ENCODE measurements at regions not wholly inside any gene's neighbourhood (a gene's known extent, or its start where the extent isn't known, plus 50 kb on each side); places are given as distances from the start of the nearest gene placed in this dataset.

GRCh38 chr1:199857108-199857507 is 170.4 kb upstream of the NR5A2 start:
- no peaks in the 10 kb centered on the region for H3K9me3 ChIP-seq (ENCODE audit: control insufficient read depth in 2 of 3, insufficient read depth in 1 of 3, low read length in 3 of 3)
- no peak overlapping the region for H3K4me3 ChIP-seq (ENCODE audit: low read length in 3 of 3)
- no peak overlapping the region for H3K9ac ChIP-seq (ENCODE audit: low read length in 3 of 3)
- no peak for TF ChIP-seq CTCF (IDR thresholded peaks at IDR 0.05; ENCODE audit: borderline replicate concordance, extremely low read depth, insufficient read depth)
- FAIRE-seq (no peak), DNase-seq (no peak)
- intact Hi-C loops (cut with DNase I): no loop called here
- H3K4me1 ChIP-seq (ENCODE audit: control insufficient read depth in 2 of 3, insufficient read depth in 2 of 3, low read depth in 1 of 3, low read length in 3 of 3): no peaks in the 10 kb centered on the region
- H3K27me3 ChIP-seq (ENCODE audit: control insufficient read depth, insufficient read depth, low read length): no peaks in the 10 kb centered on the region
- H3K36me3 ChIP-seq (ENCODE audit: control insufficient read depth in 2 of 3, insufficient read depth in 3 of 3, low read length in 3 of 3): no peaks in the 10 kb centered on the region
- no peak overlapping the region for H3K27ac ChIP-seq (ENCODE audit: low read depth in 2 of 2, low read length in 2 of 2)

- no peaks in the 10 kb centered on the region for H3K36me3 ChIP-seq (ENCODE audit: control insufficient read depth in 2 of 3, insufficient read depth in 3 of 3, low read length in 3 of 3)
- H3K27ac ChIP-seq (ENCODE audit: low read depth in 2 of 2, low read length in 2 of 2): no peak overlapping the region
- intact Hi-C loops (cut with DNase I): no loop called here
- no peak for TF ChIP-seq CTCF (IDR thresholded peaks at IDR 0.05; ENCODE audit: borderline replicate concordance, extremely low read depth, insufficient read depth)
- no peaks in the 10 kb centered on the region for H3K27me3 ChIP-seq (ENCODE audit: control insufficient read depth, insufficient read depth, low read length)
- H3K9ac ChIP-seq (ENCODE audit: low read length in 3 of 3): no peak overlapping the region
- H3K4me3 ChIP-seq (ENCODE audit: low read length in 3 of 3): no peak overlapping the region
- DNase-seq (no peak), FAIRE-seq (no peak)
- no peaks in the 10 kb centered on the region for H3K9me3 ChIP-seq (ENCODE audit: control insufficient read depth in 2 of 3, insufficient read depth in 1 of 3, low read length in 3 of 3)
- H3K4me1 ChIP-seq (ENCODE audit: control insufficient read depth in 2 of 3, insufficient read depth in 2 of 3, low read depth in 1 of 3, low read length in 3 of 3): no peaks in the 10 kb centered on the region
These were observed 170.0 kb upstream of the NR5A2 start for GRCh38 chr1:199857516-199857915.

- intact Hi-C loops (cut with DNase I): no loop called here
- no peak overlapping the region for H3K9ac ChIP-seq (ENCODE audit: low read length in 3 of 3)
- no peaks in the 10 kb centered on the region for H3K4me1 ChIP-seq (ENCODE audit: control insufficient read depth in 2 of 3, insufficient read depth in 2 of 3, low read depth in 1 of 3, low read length in 3 of 3)
- H3K27ac ChIP-seq (ENCODE audit: low read depth in 2 of 2, low read length in 2 of 2): no peak overlapping the region
- H3K36me3 ChIP-seq (ENCODE audit: control insufficient read depth in 2 of 3, insufficient read depth in 3 of 3, low read length in 3 of 3): no peaks in the 10 kb centered on the region
- TF ChIP-seq CTCF (IDR thresholded peaks at IDR 0.05; ENCODE audit: borderline replicate concordance, extremely low read depth, insufficient read depth): no peak
- DNase-seq (no peak), FAIRE-seq (no peak)
- no peak overlapping the region for H3K4me3 ChIP-seq (ENCODE audit: low read length in 3 of 3)
- H3K9me3 ChIP-seq (ENCODE audit: control insufficient read depth in 2 of 3, insufficient read depth in 1 of 3, low read length in 3 of 3): no peaks in the 10 kb centered on the region
- no peaks in the 10 kb centered on the region for H3K27me3 ChIP-seq (ENCODE audit: control insufficient read depth, insufficient read depth, low read length)
These were observed 169.3 kb upstream of the NR5A2 start for GRCh38 chr1:199858171-199858570.

DNA sequence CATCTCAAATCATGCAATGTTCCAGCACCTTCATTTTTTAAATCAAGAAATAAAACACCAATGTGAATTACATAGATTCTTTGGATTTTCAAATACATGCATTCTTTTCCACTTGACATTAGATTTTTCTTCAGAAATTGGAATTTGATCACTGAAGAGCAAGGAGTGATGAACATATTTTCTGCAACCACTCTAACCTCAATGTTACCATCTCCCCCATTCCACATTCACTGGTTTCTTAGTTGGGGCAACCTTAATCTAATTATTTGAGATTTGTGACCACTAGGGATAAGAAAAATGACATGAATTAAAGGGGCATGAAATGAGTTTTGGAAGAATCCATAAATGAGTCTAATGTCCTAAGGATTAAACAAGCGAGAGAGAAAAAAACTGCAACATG is 168.7 kb upstream of the NR5A2 start:
- Histone ChIP-seq H3K9me3 (ENCODE audit: control insufficient read depth in 2 of 3, insufficient read depth in 1 of 3, low read length in 3 of 3) (no peaks in the 10 kb centered on the region), H3K4me1 (ENCODE audit: control insufficient read depth in 2 of 3, insufficient read depth in 2 of 3, low read depth in 1 of 3, low read length in 3 of 3) (no peaks in the 10 kb centered on the region), H3K4me3 (ENCODE audit: low read length in 3 of 3) (no peak overlapping the region), H3K27me3 (ENCODE audit: control insufficient read depth, insufficient read depth, low read length) (no peaks in the 10 kb centered on the region), H3K9ac (ENCODE audit: low read length in 3 of 3) (no peak overlapping the region), H3K27ac (ENCODE audit: low read depth in 2 of 2, low read length in 2 of 2) (no peak overlapping the region), H3K36me3 (ENCODE audit: control insufficient read depth in 2 of 3, insufficient read depth in 3 of 3, low read length in 3 of 3) (no peaks in the 10 kb centered on the region)
- intact Hi-C loops (cut with DNase I): no loop called here
- no peak for TF ChIP-seq CTCF (IDR thresholded peaks at IDR 0.05; ENCODE audit: borderline replicate concordance, extremely low read depth, insufficient read depth)
- FAIRE-seq (no peak), DNase-seq (no peak)

Data from kidney (tissue), 13 donors.